Fibroblast of skin of left biceps (primary cell): ENCODE measurements at regions not wholly inside any gene's neighbourhood (a gene's known extent, or its start where the extent isn't known, plus 50 kb on each side); places are given as distances from the start of the nearest gene placed in this dataset.

Experiments
- DNase-seq, 2 experiments: peaks; one replicate each; pipeline ENCODE4 v3.0.0-alpha.2; 2013; ENCODE audit warnings: low read depth in 2 of 2

DNA sequence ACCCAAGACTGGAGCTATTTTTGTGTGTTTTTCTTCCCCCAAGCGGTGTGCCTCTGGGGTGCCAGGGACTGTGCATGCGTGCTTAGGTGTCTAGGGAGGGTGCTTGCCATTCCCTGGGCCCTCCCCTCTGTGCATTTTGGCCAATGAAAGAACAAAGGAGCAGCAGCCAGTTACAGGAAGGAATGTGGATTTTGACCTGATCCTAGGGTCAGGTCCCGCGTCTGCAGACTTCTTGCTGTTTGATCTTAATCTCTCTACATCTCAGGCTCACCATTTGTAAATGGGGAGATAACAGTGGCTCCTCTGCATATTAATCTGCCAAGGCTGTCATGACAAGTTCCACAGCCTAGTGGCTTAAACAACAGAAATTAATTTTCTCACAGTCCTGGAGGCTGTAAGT lies 699.1 kb downstream of the QKI start:
- no peak for DNase-seq

DNA sequence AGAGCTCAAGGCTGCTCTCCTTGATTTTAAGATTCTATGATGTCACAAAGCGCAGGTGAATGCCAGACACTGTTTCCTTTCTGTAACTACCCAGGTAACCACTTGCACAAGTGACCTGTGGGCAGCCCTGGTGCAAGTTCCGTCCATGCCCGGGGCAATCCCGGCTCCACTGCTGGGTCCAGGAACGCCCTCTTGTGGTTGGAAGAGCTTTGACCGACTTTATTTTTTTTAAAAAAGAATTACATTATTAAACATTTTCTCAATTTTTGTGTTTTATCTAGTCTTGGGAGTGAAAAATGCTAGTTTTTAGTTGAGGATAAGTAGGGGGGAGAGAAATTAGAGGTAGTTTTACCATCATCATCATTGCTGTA lies 695.2 kb downstream of the QKI start:
- no peak for DNase-seq

DNA sequence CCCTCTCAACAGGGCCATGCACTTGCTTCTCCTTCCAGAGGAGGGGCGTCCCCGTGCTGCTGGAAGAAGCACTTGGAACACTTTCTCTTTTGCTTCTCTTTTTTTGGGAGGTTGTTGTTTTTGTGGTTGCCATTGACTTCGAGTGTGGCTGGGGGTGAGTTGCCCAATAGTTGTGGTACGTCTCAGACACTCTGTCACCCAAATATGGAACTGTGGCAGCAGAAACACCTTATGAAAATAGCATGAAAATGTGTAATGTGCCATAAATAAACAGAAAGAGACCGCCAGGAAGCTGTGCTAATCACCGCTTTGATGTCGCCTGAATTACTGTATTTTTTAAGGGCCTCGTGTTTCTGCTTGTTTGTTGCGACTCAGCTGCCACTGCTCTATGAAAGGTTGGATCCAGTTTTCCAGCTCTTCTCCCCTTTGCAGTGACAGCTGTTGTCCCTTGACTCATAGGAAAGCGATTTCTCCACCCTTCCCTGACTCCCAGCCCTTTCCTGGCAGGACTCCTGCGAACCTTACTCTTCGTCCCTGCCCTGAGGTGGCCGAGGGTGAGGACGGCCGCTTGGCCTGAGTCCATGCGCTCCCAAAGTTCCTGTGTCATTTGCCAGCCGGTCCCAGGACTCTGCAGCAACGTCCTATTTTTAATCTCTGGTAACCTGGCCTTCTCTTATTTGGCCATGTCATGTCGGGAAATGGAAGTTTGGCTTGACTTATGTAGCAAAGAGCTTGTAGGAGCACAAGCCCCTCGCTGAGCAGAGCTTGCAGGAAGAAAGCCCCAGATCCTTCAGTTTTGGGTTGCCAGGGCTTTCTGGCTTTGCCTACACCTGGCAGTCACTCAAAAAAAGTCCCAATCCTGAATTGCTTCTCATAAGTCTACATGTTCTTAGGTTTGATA lies 694.6 kb downstream of the QKI start:
- DNase-seq, result no peak

DNA sequence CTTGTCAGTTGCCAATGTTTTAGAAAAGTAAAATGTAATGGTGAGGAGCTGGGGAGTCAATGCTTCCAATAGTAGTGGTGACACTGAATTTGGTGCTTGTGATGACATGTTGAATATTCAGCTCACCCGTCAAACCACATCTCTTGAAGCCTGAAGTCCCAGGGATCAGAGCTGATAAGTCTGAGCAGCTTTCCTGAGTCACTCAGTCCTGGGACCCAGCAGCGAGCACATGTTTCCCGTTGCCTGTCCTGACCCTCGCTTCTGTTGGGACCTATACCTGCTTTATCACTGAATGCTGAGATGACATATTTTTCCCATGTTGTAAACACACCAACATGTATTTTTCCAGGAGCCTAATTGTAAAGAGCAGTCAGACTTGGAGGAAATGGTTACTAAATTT lies 693.6 kb downstream of the QKI start:
- DNase-seq, result no peak

DNA sequence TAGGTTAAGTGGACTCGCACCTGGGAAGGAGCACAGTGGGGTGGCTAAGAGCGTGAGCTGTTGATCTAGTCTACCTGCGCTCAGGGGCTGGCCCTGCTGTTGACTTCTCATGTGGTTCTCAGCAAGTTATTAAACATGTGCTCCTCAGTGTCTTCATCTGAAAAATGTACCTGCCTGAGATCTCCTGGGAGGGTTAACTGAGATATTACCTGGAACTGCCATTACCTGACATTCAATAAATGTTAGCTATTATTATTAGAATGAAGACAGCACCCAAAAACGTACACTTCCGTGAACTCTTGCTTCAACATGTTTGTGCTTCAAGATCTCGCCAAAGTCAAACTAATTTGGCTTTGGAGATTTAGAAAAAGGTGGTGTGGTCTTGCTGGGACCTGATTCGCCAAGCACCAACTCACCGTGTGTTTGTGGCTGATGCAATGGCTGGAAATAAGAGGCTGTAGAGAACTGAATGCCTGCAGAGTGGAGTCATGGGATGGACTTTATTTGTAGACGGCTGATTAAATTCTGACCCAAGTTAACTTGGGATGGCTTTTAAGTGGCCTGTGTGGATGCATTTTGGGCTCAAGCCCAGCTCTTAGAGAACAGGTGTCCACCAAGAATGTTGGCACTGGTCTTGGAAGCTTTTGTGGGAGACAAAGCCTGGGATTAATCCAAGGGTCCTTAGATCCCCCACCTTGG lies 692.9 kb downstream of the QKI start:
- peak; percentile 34 to 44 for DNase-seq

DNA sequence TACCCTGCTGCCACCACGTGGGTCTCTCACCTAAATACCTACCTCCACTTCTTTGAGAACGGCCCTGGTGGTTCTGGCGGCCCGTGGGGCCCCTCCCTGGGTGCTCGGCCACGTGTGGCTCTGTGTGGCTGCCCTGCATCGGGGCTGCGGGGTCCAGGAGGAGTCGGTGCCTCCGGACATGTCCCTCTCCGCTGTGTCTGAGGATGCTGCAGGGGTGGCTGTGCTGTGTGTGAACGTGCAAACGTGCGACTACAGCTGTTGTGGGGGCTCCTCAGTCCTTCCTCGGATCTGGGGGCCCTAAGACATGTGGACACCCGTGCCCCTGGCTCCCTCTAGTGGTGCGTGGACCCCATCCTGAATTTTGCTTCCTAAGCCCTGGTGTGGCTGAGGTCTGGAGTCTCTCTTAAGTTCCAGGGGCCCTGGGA lies 691.8 kb downstream of the QKI start:
- DNase-seq, result no peak

DNA sequence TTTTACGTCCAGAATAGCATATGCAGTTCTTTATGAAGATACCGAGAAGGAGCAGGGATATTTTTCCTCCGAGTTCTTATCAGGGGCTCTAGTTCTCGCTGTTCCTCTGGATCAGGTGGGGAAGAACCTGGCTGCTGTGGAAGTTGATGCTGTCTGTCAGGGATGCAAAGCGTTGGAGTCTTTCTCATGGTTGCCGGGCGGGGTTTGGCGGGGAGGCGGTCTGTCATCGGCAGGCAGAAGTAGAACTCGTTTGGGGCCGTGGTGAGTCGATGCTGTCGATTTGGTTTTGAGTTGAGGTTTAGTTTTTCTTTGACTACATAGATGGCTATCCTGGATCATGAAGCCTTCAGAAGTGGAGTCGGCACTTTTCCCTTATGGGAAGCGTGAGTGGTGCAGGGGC lies 691.2 kb downstream of the QKI start:
- no peak for DNase-seq

DNA sequence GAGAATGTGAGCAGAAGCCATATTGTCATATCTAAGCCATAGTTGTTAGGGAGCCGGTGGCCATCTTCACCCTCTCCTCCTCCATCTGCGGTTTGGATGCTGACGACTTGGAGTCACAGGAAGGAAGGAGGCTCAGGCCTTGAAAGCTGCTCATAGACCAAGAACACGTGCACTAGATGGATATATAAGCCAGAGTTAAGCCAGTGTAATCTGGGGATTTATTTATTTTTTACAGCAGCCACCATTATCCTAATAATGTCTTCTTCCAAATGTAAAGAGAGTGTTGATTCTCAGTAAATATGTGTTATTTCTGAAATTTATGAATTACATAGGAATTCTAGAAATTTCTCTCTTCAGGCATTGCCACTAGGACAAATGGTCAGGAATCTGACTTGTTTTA lies 689.9 kb downstream of the QKI start:
- DNase-seq, result no peak

DNA sequence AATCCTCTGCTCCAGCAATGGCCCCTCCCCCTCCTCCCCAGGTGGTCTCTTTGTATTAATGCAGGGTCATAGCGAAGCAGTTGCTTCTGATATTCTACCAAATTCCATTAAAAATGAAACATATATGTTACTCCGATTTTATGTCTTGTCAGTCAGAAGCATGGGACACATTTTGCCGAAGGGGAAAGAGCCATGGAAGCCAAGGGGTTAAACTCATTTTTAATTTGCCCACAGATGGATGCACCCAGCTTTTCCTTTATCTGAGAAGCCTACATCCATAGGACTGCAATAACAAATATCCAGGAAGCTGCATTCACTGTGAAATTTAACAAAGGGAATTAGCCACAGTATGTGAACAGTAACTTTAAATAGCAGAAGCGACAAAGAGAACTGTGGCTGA lies 688.2 kb downstream of the QKI start:
- no peak for DNase-seq

DNA sequence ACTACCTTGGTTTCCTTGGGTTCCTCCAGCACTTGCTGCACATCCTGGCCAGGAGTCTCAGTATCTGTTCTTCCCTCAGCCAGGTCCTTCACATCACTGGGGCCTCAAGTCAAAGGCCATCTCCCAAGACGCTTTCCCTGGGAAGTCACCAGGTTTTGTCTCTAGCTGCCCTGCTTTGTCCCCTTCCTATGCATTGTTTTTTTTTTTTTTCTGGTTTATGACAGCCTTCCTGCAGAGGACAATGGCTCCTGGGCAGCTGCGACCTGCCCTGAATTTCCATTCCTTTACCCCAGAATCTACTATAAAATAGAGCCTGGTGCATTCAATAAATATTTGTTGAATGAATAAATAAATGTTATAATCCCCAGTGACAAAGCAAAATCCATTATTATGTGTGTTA lies 687.3 kb downstream of the QKI start:
- DNase-seq, result no peak

DNA sequence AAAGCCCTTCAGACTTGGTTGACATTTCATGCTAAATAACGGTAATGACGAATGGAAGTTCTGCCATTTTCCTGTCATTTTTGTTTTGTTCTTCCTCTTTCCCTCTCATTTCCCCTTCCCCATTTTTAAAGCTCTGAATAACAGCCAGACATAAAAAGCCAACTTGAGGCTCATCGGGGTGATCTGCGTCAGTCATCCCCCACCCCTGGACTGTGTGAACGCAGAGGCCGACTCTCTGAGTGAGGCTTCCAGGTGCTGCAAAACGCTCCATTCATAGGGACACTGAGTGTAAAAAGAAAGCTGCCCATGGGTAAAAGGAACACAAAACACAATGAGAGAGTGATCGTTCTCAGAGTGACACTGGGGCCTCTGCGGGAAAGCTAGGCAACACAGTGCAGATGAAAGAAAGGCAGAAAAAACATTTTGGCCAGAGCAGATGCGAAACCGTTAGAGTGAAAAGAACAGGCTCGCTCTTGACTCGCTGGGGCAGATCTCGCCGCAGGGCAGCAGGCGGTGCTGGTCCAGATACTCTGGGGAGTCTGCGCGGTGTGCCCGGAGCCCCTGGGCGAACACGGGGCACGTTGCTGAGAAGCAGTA lies 684.8 kb downstream of the QKI start:
- no peak for DNase-seq

DNA sequence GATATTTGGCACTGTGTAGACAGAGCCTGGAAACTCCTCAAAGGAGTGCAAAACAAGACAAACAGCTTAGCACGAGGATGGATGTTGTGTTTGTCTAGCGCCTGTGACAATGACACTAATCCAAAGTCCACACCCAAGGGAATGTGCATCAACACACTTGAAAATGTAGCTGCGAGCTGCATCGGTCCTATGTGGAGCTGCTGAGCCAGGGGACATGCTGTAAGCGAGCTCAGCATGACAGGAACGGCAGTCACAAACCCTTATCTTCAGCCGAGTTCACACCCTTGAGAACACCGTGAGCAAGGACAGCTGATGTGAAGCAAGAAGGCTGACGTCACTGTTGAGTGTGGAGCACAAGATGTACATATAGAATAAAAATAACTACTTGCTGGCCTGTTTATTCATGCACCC lies 684.3 kb downstream of the QKI start:
- no peak for DNase-seq

DNA sequence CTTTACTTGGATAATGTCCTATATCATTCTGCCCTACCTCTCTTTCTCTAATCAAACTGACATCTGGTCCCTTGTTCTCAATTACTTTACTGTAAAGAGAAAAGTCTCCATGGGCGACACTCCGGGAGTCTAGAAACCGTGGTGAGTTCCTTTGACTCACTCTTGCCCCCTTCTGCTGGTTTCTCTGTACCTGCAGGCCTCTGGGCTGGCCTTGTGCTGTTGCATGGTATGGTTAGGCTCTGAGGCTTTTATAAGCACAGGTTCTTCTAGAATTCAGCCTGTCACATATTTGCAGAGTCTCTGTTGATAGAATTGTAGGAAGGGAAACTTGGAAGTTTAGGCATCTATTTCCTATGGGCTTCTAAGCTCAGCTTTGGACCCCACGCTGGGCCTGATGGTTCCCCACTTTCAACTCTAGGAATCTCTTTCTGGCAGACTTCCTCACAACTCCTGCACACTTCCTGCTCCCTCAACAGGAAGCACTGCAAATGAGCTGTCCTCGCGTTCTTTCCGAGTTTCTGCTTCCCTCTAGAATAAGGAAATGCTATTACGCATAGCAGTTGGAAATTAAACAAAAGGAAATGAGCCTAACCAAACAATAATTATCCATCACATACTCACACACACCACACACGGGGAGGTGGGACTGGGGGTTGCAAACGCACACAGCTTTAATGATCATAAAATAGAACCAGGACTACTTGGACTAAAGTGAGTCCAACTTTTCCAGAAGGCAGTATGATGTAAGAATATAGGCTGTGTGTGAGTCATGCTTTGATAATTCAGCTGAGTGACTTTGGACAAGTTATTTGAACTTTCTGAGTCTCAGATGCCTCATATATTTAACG lies 683.3 kb downstream of the QKI start:
- peak; percentile 61 to 67 for DNase-seq

DNA sequence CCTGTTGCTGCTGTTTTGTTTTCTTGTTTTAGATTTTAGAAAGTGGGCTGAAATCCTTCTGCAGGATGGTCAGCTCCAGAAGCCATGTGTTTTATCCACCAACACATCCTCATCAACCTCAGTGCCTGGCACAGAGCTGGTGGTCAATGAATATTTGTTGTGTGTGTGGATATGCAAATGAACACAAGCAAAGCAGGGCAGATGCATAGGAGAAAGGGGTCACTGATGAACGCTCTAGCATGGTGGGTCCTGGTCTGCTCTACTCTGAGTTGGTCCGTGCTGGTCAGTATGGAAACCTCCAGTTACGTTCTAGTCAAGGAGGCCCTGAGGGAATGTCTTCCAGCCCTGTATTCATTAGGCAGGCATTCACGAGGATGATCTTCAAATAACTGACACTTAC lies 682.5 kb downstream of the QKI start:
- no peak for DNase-seq

DNA sequence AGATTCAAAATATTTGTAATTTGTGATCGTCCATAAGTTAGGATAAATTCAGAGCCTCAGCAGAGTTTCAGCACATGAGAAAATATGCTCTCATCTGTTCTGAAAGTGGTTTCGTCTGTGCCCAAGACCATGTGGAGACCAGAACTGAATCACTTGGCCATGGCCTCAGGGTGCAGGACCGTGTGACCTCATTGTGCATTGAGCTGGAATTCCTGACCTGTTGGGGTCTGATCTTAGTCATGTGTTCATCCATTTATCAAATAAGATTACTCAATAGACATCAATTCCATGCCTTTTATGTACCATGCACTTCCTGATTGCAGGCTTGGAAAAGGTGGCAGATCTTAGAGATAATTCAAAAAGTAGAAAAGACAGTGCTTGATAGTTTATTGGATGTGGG lies 680.5 kb downstream of the QKI start:
- no peak for DNase-seq

DNA sequence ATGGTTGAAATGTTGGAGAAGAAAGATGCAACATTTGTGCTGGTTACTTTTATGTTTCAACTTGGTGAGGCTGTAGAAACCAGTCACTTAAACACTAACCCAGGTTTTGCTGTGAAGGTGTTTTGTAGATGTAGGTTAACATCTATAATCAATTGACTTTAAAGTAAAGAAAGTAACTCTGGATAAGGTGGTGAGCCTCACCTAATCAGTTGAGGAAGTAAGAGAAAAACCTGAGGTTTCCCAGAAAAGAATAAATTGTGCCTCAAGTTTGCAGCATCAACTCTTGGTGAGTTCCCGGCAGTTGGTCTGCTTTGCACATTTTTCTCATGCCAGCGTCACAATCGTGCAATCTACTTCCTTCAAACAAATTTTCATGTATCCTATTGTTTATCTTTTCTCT lies 673.4 kb downstream of the QKI start:
- DNase-seq, result no peak

DNA sequence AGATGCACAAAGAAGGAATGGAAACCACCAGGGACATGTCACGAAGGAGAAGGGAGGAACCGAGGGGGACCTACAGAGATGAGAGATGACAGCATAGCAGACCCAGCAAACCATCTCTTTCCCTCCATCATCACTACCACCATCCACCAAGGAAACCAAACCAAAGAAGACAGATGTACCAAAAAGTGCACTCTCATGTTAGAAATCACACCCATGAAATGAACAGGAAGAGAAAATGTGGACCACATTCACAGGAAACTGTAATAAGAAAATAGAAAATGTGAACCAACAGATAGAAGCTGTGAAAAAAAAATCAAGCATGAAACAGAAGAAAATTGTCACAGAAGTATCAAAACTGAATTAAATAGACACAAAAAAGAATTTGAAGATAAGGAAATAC lies 672.7 kb downstream of the QKI start:
- no peak for DNase-seq

DNA sequence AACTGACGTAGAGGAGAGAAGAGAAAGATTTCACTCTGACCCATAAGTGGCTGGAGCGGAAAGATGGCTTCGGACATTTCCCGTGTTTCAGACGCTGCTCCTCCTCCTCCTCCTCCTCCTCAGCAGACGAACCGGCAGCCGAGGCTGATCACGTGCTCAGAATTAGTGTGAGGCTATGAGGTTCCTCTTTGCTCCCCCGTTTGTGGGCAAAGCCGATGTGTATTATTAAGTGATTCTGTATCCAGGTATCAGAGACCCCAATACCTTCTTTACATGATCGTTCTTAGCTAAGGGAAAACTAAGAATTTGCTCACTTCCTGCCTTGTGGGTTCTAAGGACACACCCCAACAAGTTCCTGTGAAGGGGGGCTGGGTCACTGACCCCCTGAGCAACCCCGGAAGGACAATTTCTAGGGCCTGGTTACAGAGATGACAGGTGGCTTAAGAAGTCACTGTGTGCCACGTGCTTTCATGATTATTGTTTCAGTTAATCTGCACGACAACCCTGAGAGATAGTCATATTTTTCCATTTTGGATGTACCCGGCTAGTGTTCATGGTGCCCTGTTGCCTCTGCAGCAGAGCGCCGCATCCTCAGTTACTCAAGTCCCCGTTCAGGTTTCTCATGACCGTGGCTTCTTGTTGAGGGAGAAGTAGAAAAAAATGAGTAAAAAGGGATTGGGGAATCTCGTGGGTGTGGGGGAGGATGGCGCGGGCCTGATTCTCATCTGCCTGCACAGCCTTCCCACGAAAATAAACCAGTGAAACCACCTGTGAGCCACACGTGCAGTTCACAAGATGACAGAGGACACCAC lies 671.8 kb downstream of the QKI start:
- no peak for DNase-seq

DNA sequence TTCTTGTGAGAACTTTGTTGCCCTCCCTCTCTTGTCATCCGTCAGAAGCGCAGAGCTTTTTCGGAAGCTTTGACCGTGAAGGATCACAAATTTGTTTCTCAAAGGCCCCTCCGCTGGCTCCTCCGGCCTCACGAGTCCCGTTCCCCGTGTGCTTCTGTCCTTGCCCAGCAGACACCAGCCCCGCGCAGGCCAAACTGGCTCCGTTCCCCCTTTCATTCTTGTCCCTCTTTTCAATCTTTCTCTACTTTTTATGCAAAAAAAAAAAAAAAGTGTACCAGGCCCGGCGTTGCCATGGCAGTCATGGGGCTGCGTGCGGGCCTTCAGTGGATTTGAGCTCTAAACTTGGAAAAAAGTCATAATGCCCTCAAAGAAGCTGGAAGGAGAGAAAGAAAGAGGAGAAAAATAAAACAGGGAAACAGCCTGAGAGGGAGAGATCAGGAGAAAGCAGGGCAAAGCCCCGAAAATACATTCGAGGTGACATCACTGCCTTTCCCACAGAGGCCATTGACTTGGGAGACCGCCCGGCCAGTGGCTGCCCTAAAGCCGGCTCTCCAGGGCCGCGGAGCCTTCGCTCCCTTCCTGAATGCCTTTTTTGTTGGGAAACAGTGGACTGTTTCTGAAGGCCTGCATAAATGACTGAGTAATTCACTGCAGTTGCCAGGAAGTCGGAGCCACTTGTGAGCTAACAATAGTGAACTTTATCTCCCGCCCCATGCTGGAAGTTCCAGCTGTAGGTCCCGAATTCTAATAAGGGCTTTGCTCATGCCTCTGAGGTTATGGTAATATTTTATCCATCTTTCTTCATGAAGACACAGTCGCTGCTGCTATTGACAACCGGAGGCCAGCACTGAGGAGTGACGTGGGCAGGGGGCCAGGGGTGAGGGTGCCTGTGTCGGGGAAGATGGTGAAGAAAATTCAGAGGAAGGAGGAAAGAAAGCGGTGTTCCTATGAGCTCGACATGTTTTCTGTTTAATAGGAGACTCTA lies 670.9 kb downstream of the QKI start:
- DNase-seq, result peak in 1 of 2 experiments; percentile 24

DNA sequence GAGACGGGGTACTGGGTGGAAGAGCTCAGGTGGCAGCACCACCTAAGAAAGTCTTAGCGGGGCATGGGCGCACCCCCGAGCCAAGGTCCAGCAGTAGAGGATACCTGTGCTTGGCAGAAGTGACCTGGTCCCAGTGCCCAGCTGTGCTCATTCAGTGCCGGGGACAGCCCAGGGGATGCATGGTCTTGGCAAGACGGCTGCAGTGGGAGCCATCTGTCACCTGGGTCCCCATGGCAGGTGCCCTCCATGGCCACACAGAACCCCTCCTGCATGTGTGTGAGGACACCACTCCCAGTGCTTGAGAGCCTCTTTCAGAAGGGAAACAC lies 664.7 kb downstream of the QKI start:
- no peak for DNase-seq
